Brain microvascular endothelial cell (primary cell): ENCODE measurements at regions not wholly inside any gene's neighbourhood (a gene's known extent, or its start where the extent isn't known, plus 50 kb on each side); places are given as distances from the start of the nearest gene placed in this dataset.
"Not testable (repeated sequence)": the region's sequence is repeated elsewhere in the genome, so short reads cannot be mapped to it uniquely, and the experiment has no call there.

ENCODE experiments used
- DNase-seq: peaks from one replicate; pipeline ENCODE4 v3.0.0-alpha.2; 2020
- H3K27ac ChIP-seq: fragments of 250-450 bp; sonication (Bioruptor Pico); 2 replicates; pipeline ENCODE4 v1.5.1; 2020; ENCODE audit warnings: mild to moderate bottlenecking, moderate library complexity
- H3K27me3 ChIP-seq: fragments of 250-450 bp; sonication (Bioruptor Pico); replicated peaks from 2 replicates; pipeline ENCODE4 v1.5.1; 2020; ENCODE audit warnings: mild to moderate bottlenecking
- H3K36me3 ChIP-seq: fragments of 250-450 bp; sonication (Bioruptor Pico); replicated peaks from 2 replicates; pipeline ENCODE4 v1.5.1; 2020; ENCODE audit warnings: mild to moderate bottlenecking
- H3K4me3 ChIP-seq: 2 replicates; pipeline ENCODE4 v1.5.1; 2011; ENCODE audit warnings: low read depth, mild to moderate bottlenecking, control low read depth, low read length, moderate library complexity
- in situ Hi-C: cut with HindIII; loops from 2 replicates; pipeline ENCODE4 v1.10.0; 2017; ENCODE audit warnings: low sequenced_read_pairs, low pct_ligation_motif_present
- TF ChIP-seq, protein P1 (sequence below): IDR thresholded peaks from 2 replicates; pipeline ENCODE4 v1.5.1; 2011; ENCODE audit warnings: low read depth, mild to moderate bottlenecking, moderate library complexity, low read length, control low read depth, inconsistent platforms; ENCODE audit errors: missing control alignments

DNA sequence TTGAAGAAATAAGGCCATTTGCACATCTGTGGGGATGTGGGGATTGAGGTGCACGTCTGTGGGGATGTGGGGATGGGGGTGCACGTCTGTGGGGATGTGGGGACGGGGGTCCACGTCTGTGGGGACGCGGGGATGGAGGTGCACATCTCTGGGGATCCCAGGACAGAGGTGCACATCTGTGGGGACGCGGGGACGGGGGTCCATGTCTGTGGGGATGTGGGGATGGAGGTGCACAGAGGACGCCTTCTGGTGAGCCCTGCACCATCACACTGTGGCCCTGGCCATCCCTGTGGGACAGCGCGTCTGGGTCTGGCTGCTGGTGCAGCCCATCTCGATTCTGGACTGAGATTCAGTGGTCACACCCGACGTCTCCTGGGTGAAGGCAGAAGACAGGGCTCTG is 161.4 kb downstream of the LAT start:
- Histone ChIP-seq H3K36me3 (no peaks in the 10 kb centered on the region), H3K27me3 (no peaks in the 10 kb centered on the region), H3K4me3 (no peak overlapping the region), H3K27ac (no peak overlapping the region)
- in situ Hi-C loops, result no loop called here
- no peak for DNase-seq
- TF ChIP-seq, protein P1, sequence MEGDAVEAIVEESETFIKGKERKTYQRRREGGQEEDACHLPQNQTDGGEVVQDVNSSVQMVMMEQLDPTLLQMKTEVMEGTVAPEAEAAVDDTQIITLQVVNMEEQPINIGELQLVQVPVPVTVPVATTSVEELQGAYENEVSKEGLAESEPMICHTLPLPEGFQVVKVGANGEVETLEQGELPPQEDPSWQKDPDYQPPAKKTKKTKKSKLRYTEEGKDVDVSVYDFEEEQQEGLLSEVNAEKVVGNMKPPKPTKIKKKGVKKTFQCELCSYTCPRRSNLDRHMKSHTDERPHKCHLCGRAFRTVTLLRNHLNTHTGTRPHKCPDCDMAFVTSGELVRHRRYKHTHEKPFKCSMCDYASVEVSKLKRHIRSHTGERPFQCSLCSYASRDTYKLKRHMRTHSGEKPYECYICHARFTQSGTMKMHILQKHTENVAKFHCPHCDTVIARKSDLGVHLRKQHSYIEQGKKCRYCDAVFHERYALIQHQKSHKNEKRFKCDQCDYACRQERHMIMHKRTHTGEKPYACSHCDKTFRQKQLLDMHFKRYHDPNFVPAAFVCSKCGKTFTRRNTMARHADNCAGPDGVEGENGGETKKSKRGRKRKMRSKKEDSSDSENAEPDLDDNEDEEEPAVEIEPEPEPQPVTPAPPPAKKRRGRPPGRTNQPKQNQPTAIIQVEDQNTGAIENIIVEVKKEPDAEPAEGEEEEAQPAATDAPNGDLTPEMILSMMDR, result no peak

DNA sequence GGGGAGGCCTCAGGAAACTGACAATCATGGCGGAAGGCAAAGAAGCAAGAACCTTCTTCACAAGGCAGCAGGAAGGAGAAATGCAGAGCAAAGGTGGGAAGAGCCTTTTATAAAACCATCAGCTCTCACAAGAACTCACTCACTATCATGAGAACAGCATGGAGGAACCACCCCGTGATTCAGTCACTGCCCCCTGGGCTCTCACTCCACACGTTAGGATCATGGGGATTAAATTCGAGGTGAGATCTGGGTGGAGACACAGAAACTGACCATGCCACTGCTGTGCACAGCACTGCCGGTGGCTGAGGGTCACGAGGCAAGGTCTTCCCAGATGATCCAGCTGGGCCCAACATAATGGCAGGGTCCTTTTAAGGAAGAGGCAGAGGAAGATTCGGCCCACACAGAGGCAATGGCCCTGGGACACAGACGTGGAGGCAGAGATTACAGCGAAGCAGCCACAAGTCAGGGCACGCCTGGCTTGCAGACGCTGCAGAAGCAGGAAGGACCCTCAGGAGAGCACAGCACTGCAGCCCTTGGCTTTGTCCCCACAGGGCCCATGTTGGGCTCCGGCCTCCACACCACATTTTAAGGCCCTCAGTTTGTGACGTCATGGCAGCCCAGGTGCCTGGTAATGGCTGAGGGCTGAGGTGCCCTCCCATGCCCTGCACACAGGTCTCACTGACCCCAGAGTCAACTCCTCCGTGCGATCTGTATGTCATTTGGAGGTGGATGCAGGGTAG is 160.8 kb downstream of the LAT start:
- H3K27me3 ChIP-seq, H3K36me3 ChIP-seq, H3K27ac ChIP-seq, H3K4me3 ChIP-seq, DNase-seq, in situ Hi-C loops: not testable (repeated sequence)

DNA sequence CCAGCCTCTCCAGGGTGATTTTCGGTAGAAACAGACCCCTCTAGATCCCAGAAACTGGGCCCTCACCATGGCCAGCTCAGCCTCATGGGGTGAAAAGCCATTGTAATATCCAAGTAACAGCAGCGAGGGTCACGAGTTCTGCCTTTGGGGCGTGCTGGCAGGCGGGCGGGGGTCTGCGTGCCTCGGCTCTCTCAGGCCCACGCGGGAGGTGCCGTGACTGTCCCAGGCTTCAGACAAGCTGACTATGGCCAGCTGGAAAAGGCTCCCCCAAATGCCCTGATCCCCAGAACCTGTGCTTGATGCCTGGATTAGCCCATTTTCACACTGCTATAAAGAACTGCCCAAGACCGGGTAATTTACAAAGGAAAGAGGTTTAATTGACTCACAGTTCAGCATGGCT is 160.2 kb downstream of the LAT start:
- in situ Hi-C loops, H3K4me3 ChIP-seq, H3K27me3 ChIP-seq, H3K36me3 ChIP-seq, H3K27ac ChIP-seq, DNase-seq: not testable (repeated sequence)

DNA sequence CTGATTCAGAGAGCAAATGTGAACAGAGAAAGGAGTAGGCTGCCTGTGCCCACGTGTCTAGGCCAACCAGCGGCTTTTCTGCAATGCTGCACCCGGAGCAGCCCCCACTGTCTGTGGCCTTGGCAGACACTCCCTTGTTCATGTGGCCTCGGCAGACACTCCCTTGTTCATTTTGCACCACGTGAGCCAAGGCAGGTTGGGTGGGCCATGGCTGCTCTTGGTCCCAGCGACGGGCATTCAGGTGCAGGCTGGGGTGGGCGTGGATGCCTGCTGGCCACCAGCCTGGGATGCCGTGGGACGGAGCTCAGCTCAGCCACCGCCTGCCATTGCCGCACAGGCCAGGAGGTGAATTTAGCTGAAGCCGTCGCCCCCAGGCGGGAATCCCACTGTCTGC is 159.8 kb downstream of the LAT start:
- DNase-seq, H3K27ac ChIP-seq, in situ Hi-C loops, H3K36me3 ChIP-seq, H3K4me3 ChIP-seq, H3K27me3 ChIP-seq: not testable (repeated sequence)

DNA sequence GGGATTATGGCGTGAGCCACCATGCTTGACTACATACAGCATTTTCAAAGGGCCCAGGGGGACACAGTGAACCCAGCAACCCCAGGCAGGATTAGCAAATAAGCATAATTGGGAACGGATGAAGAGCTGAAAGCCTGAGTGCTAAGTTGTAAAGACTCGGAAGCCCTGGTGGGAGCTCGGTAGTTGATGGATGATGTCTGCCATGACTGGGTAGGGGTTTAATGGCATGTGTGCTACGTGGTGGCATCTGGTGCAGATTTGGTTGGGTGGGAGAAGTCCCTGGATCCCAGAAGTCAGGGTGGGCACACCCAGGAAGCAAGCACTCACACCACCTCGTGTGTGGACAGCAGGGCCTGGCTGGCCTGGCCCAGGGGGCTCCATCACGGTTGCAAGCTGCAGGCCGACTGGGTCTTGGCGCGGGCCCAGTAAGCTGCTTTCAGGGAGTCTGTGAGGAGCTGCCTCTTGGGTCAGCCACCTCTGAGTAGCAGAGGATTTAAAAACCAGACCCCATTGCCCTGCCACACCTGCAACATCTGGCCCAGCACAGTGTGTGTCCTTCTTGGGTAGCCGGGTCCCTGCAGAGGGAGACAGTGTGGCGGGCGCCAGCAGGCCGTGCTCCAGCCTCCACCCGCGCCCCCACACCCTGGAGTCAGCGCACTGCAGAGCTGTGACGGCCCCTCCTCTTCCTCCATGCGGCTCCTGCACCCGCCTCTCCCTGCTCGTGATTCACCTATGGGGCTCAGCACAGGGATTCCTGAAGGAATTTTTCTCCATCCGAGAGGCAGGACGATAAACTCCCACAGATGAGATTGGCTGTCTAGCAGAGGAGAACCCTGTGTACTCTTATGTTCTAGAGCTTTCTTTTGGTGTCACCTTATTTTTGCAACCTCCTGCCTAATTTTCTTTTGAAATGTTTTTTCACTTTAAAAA is 159.2 kb downstream of the LAT start:
- H3K4me3 ChIP-seq, H3K27ac ChIP-seq, H3K36me3 ChIP-seq, DNase-seq, in situ Hi-C loops, H3K27me3 ChIP-seq: not testable (repeated sequence)

DNA sequence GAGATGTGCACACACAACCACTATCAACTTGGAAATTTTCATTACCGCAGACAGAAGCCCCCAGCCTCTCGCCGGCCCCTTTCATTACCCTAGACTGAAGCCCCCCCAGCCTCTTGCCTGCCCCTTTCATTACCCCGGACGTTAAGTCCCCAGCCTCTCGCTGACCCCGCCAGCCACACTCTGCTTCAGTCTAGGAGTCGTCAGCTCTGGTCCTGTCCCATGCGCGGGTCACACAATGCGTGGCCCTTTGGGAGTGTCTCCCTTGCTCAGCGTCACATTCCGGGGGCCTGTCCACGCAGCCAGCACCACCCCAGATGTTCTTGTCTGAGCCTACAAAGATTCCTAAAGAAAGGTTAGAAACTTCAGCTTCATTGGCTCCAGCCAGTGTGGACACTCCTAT is 157.7 kb downstream of the LAT start:
- DNase-seq, H3K27me3 ChIP-seq, in situ Hi-C loops, H3K36me3 ChIP-seq, H3K4me3 ChIP-seq, H3K27ac ChIP-seq: not testable (repeated sequence)

DNA sequence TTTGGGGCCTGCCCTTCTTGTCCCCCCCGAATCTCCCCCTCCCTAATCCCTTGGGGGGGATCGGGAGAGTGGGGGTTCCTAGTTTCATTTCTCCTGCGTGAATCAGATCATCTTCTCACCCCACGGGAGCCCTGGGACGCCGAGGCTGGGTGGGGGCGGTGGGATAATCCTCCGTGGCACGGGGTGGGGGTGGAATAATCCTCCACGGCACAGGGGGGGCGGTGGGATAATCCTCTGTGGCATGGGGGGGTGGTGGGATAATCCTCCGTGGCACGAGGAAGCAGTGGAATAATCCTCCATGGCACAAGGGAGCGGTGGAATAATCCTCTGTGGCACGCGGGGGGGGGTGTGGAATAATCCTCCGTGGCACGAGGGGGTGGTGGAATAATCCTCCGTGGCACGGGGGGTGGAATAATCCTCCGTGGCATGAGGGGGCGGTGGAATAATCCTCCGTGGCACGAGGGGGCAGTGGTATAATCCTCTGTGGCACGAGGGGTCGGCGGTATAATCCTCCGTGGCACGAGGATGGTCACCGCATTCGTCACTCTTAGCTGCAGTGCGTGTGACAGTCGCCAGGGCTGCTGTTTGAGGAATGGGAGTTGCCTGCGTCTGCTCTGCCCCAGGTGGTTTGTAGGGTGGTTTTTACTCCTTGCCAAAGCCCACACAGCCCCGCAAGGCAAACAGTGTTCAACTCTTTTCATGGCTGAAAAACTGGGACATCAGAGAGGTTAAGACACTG is 156.9 kb downstream of the LAT start:
- Histone ChIP-seq H3K36me3 (no peaks in the 10 kb centered on the region), H3K27ac (no peak overlapping the region), H3K27me3 (no peaks in the 10 kb centered on the region), H3K4me3 (no peak overlapping the region)
- in situ Hi-C loops, result no loop called here
- TF ChIP-seq, protein P1, result no peak
- no peak for DNase-seq

DNA sequence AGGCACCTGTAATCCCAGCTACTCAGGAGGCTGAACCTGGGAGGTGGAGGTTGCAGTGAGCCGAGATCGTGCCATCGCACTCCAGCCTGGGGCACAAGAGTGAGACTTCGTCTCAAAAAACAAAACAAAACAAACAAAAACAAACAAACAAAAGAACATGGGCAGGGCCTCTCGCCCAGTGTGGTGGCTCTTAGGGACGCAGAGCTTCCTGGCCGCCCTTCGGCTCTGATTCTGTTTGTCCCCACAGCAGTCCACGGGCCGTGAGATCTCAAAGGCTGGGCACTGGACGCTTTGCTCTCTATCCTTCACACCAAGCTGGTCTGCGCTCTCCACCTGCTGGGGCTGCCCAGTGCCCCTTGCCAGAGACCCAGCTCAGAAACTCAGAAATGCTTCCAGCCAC is 156.3 kb downstream of the LAT start:
- H3K36me3 ChIP-seq, in situ Hi-C loops, H3K27ac ChIP-seq, DNase-seq, H3K27me3 ChIP-seq, H3K4me3 ChIP-seq: not testable (repeated sequence)

DNA sequence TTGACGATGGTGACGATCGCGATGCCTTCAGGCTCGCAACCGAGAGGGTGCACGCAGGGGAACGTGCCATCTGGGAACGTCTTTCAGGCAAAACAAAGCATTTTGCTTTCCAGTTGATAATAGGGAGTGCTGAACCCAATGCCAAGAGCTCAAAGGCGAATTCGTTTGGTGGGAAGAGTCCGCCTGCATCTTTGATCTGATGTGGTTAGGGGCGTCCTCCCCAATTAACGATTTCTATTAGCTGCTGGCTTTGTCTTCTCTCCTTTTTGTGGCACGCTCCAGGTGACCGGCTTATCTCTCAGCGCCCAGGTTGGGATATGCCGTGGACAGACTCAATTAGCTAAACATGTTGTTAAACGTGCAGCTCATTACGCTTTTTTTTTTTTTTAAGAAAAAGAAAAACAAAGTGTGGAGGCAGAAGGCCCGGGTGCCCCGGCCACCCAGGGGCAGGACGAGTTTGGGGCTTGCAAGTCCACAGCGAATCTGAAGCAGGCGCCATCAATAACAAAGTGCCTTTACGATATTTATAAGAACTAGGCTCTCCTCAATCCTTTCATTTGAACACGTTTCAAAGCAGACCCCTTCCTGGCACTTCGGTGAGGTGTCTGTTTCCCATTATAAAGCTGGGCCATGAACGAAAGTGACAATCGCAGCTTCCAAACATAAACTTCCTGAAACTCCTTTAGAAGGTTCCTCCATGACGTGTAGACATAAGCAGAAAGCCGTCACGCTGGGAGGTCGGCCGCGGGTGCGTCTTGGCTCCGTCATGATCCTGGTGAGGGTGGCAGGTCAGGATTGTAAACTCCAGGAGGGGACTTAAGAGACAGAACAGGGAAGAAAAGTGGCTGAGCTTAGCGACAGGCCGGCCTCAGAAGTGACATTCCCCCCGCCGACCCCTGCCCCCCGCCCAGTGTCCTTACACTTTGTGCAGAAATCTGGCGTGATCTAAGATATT is 155.3 kb downstream of the LAT start:
- H3K27me3 ChIP-seq, in situ Hi-C loops, H3K4me3 ChIP-seq, H3K27ac ChIP-seq, H3K36me3 ChIP-seq, DNase-seq: not testable (repeated sequence)
